ENCODE measurements at regions not wholly inside any gene's neighbourhood (a gene's known extent, or its start where the extent isn't known, plus 50 kb on each side); places are given as distances from the start of the nearest gene placed in this dataset.

GRCh38 chr5:56591081-56591480 lies 224.3 kb upstream of the MAP3K1 start:
- Histone ChIP-seq H3K9me3 (no peaks in the 10 kb centered on the region), H3K27me3 (no peaks in the 10 kb centered on the region), H3K27ac (no peak overlapping the region), H3K36me3 (no peaks in the 10 kb centered on the region), H3K4me1 (peaks cover 0 to 30% of the 10 kb centered on the region in 2 donors), H3K4me3 (no peak overlapping the region)
- TF ChIP-seq CTCF (IDR thresholded peaks at IDR 0.05) = no peak
- no peak for DNase-seq (ENCODE audit: low spot score)

- Histone ChIP-seq H3K27me3 (no peaks in the 10 kb centered on the region), H3K4me1 (peaks cover 0 to 40% of the 10 kb centered on the region in 2 donors), H3K27ac (peak overlapping the region; percentile 31 to 33), H3K36me3 (no peaks in the 10 kb centered on the region), H3K4me3 (no peak overlapping the region), H3K9me3 (no peaks in the 10 kb centered on the region)
- no peak for TF ChIP-seq CTCF (IDR thresholded peaks at IDR 0.05)
- no peak for DNase-seq (ENCODE audit: low spot score)
These were observed 225.9 kb upstream of the MAP3K1 start for GRCh38 chr5:56589481-56589860.

GRCh38 chr5:56588636-56589480 lies 226.5 kb upstream of the MAP3K1 start:
- Histone ChIP-seq H3K27ac (peak overlapping the region; percentile 31 to 33), H3K36me3 (no peaks in the 10 kb centered on the region), H3K4me3 (no peak overlapping the region), H3K4me1 (peaks cover 0 to 40% of the 10 kb centered on the region in 2 donors), H3K9me3 (no peaks in the 10 kb centered on the region), H3K27me3 (no peaks in the 10 kb centered on the region)
- no peak for TF ChIP-seq CTCF (IDR thresholded peaks at IDR 0.05)
- DNase-seq (ENCODE audit: low spot score) = peak; percentile 66

GRCh38 chr5:56588131-56588487 lies 227.2 kb upstream of the MAP3K1 start:
- H3K4me3 ChIP-seq = no peak overlapping the region
- H3K4me1 ChIP-seq = peaks cover 0 to 40% of the 10 kb centered on the region in 2 donors
- no peaks in the 10 kb centered on the region for H3K36me3 ChIP-seq
- no peaks in the 10 kb centered on the region for H3K9me3 ChIP-seq
- H3K27me3 ChIP-seq = no peaks in the 10 kb centered on the region
- DNase-seq (ENCODE audit: low spot score) = no peak
- H3K27ac ChIP-seq = peak overlapping the region in 1 of 2 donors; percentile 33
- no peak for TF ChIP-seq CTCF (IDR thresholded peaks at IDR 0.05)

GRCh38 chr5:56587381-56588130 lies 227.8 kb upstream of the MAP3K1 start:
- Histone ChIP-seq H3K27ac (peak overlapping the region in 1 of 2 donors; percentile 33), H3K36me3 (no peaks in the 10 kb centered on the region), H3K4me1 (peaks cover 0 to 40% of the 10 kb centered on the region in 2 donors), H3K4me3 (no peak overlapping the region), H3K9me3 (no peaks in the 10 kb centered on the region), H3K27me3 (no peaks in the 10 kb centered on the region)
- no peak for TF ChIP-seq CTCF (IDR thresholded peaks at IDR 0.05)
- DNase-seq (ENCODE audit: low spot score) = no peak

Data from right atrium auricular region (tissue), 2 donors.